GM12878 (cell line): ENCODE measurements at regions not wholly inside any gene's neighbourhood (a gene's known extent, or its start where the extent isn't known, plus 50 kb on each side); places are given as distances from the start of the nearest gene placed in this dataset.

Experiments
- ATAC-seq: fragments of 200-7000 bp; cut with Tn5 transposase; 3 replicates; pipeline ENCODE4 v1.9.1; 2020; ENCODE audit warnings: mild to moderate bottlenecking, moderate library complexity
- BruUV-seq: library from RNA; stranded (reverse); fragments of 400-500 nt; replicated peaks from 2 replicates; lab custom pipeline; 2021; lab: Mats Ljungman, UMichigan
- CTCF ChIA-PET: fragments of 300-600 bp; sonication (Branson Sonifier 250); formaldehyde crosslinking; extraction: SDS; loops from one replicate; lab custom pipeline; 2021; ENCODE audit warnings: inconsistent platforms; lab: Yijun Ruan, JAX
- POLR2A ChIA-PET: fragments of 350-600 bp; formaldehyde crosslinking; extraction: SDS; loops from one replicate; lab custom pipeline; 2021; ENCODE audit warnings: inconsistent platforms; lab: Charles Lee
- RAD21 ChIA-PET: fragments of 300-600 bp; sonication (Branson Sonifier 250); formaldehyde crosslinking; loops from one replicate; lab custom pipeline; 2023; ENCODE audit warnings: antibody characterized with exemption; ENCODE audit not compliant: unreplicated experiment; lab: Charles Lee
- SMC1A ChIA-PET: fragments of 300-600 bp; sonication (Branson Sonifier 250); formaldehyde crosslinking; loops from one replicate; lab custom pipeline; 2023; ENCODE audit not compliant: unreplicated experiment, uncharacterized antibody; lab: Charles Lee
- DNase-seq: peaks from one replicate; pipeline ENCODE4 v3.0.0-alpha.2; 2011; ENCODE audit warnings: low read depth, low spot score
- FAIRE-seq: peaks from 3 replicates; lab custom pipeline; 2011; peaks lifted over from hg19 to GRCh38; lab: Jason Lieb, UNC
- H2AFZ ChIP-seq: 2 replicates; pipeline ENCODE4 v1.6.0; 2011; ENCODE audit warnings: low read depth, low read length, control low read depth; ENCODE audit not compliant: control insufficient read depth
- H3K27ac ChIP-seq: 2 replicates; pipeline ENCODE4 v1.5.1; 2011; ENCODE audit warnings: control low read depth; ENCODE audit not compliant: control insufficient read depth, insufficient read depth
- H3K27me3 ChIP-seq, 2 experiments: replicated peaks in 1 of 2; 2 replicates each; pipeline versions ENCODE4 v1.6.0 to v1.6.1; 2011; ENCODE audit warnings: low read length in 1 of 2; ENCODE audit not compliant: control insufficient read depth in 2 of 2, insufficient read depth in 2 of 2
- H3K36me3 ChIP-seq, 2 experiments: 2 replicates each; pipeline ENCODE4 v1.5.1; 2011; ENCODE audit warnings: low read length in 1 of 2; ENCODE audit not compliant: control insufficient read depth in 2 of 2, insufficient read depth in 2 of 2
- H3K4me1 ChIP-seq: 2 replicates; pipeline ENCODE4 v1.6.1; 2011; ENCODE audit warnings: mild to moderate bottlenecking, low read length, moderate library complexity, mixed read lengths; ENCODE audit not compliant: control insufficient read depth, insufficient read depth
- H3K4me2 ChIP-seq: 2 replicates; pipeline ENCODE4 v1.6.0; 2011; ENCODE audit warnings: control low read depth; ENCODE audit not compliant: control insufficient read depth, insufficient read depth
- H3K4me3 ChIP-seq: fragments of 200-600 bp; sonication (generic); 2 replicates; pipeline ENCODE4 v1.5.1; 2016
- H3K79me2 ChIP-seq: 2 replicates; pipeline ENCODE4 v1.6.0; 2011; ENCODE audit warnings: low read length; ENCODE audit not compliant: control insufficient read depth, insufficient read depth
- H3K9ac ChIP-seq: 2 replicates; pipeline ENCODE4 v1.8.0; 2011; ENCODE audit warnings: low read length, control low read depth, mixed read lengths; ENCODE audit not compliant: control insufficient read depth, insufficient read depth
- H3K9me3 ChIP-seq: replicated peaks from 3 replicates; pipeline ENCODE4 v1.5.1; 2011; ENCODE audit warnings: mild to moderate bottlenecking, low read length; ENCODE audit not compliant: control insufficient read depth, insufficient read depth
- H4K20me1 ChIP-seq: 2 replicates; pipeline ENCODE4 v1.6.0; 2011; ENCODE audit not compliant: control insufficient read depth, insufficient read depth
- CHD2 ChIP-seq: IDR thresholded peaks from 2 replicates; pipeline ENCODE4 v1.6.1; 2011; ENCODE audit warnings: low read depth, low read length, improper control_type of control experiment, borderline replicate concordance
- ELK1 ChIP-seq: IDR thresholded peaks from 2 replicates; pipeline ENCODE4 v1.6.1; 2012; ENCODE audit warnings: low read depth, low read length, improper control_type of control experiment
- HDGF ChIP-seq: fragments of 450-650 bp; IDR thresholded peaks from 2 replicates; pipeline ENCODE4 v1.6.1; 2016; ENCODE audit warnings: antibody characterized with exemption
- IKZF2 ChIP-seq, 2 experiments: fragments of 450-650 bp; IDR thresholded peaks; 2 replicates each; pipeline ENCODE4 v1.6.1; 2017; ENCODE audit warnings: mild to moderate bottlenecking in 2 of 2, moderate library complexity in 2 of 2
- KLF5 ChIP-seq: fragments of 450-650 bp; IDR thresholded peaks from 2 replicates; pipeline ENCODE4 v1.6.1; 2014; ENCODE audit warnings: mild to moderate bottlenecking; ENCODE audit not compliant: partially characterized antibody
- MEF2B ChIP-seq: fragments of 450-650 bp; IDR thresholded peaks from 2 replicates; pipeline ENCODE4 v1.6.1; 2018; ENCODE audit warnings: mild to moderate bottlenecking, moderate library complexity; ENCODE audit not compliant: partially characterized antibody, poor library complexity, severe bottlenecking
- NFXL1 ChIP-seq: fragments of 450-650 bp; IDR thresholded peaks from 2 replicates; pipeline ENCODE4 v1.6.1; 2017; ENCODE audit warnings: antibody characterized with exemption, mild to moderate bottlenecking, borderline replicate concordance
- NFYA ChIP-seq: IDR thresholded peaks from 2 replicates; pipeline ENCODE4 v1.6.1; 2011; ENCODE audit warnings: low read depth, mild to moderate bottlenecking, low read length, improper control_type of control experiment, borderline replicate concordance
- POLR2AphosphoS5 ChIP-seq: IDR thresholded peaks from 2 replicates; pipeline ENCODE4 v1.6.1; 2011; ENCODE audit warnings: mild to moderate bottlenecking, low read length, inconsistent platforms
- POU2F2 ChIP-seq: IDR thresholded peaks from 3 replicates; pipeline ENCODE4 v1.6.1; 2011; ENCODE audit warnings: low read depth, mild to moderate bottlenecking, low read length, borderline replicate concordance
- REST ChIP-seq: IDR thresholded peaks from 2 replicates; pipeline ENCODE4 v1.6.1; 2012; ENCODE audit warnings: mild to moderate bottlenecking, low read depth, low read length
- SIN3A ChIP-seq: IDR thresholded peaks from 2 replicates; pipeline ENCODE4 v1.6.1; 2012; ENCODE audit warnings: low read depth, low read length, improper control_type of control experiment
- SRF ChIP-seq, 2 experiments: IDR thresholded peaks; 2 replicates each; pipeline ENCODE4 v1.6.1; 2011; ENCODE audit warnings: low read depth in 2 of 2, low read length in 2 of 2, mild to moderate bottlenecking in 1 of 2, moderate library complexity in 1 of 2
- TCF7 ChIP-seq: IDR thresholded peaks from 2 replicates; pipeline ENCODE4 v1.6.1; 2014; ENCODE audit warnings: antibody characterized with exemption, borderline replicate concordance
- YY1 ChIP-seq: IDR thresholded peaks from 2 replicates; pipeline ENCODE4 v1.6.1; 2011; ENCODE audit warnings: low read depth, mild to moderate bottlenecking, low read length
- in situ Hi-C: fragments of 300-500 bp; cut with MboI; formaldehyde crosslinking; loops from 9 replicates; pipeline ENCODE4 v1.14.3; 2018; ENCODE audit warnings: mixed read lengths
- intact Hi-C: fragments of 100-400 bp; cut with micrococcal nuclease; formaldehyde crosslinking; loops from one replicate; pipeline ENCODE4 v1.14.2; 2022; ENCODE audit not compliant: unreplicated experiment
- TF ChIP-seq, protein P1 (sequence below): fragments of 450-650 bp; IDR thresholded peaks from 2 replicates; pipeline ENCODE4 v1.6.1; 2016; ENCODE audit warnings: mild to moderate bottlenecking
- TF ChIP-seq, protein P2 (sequence below): fragments of 450-650 bp; IDR thresholded peaks from 2 replicates; pipeline ENCODE4 v1.6.1; 2014; ENCODE audit warnings: mild to moderate bottlenecking

DNA sequence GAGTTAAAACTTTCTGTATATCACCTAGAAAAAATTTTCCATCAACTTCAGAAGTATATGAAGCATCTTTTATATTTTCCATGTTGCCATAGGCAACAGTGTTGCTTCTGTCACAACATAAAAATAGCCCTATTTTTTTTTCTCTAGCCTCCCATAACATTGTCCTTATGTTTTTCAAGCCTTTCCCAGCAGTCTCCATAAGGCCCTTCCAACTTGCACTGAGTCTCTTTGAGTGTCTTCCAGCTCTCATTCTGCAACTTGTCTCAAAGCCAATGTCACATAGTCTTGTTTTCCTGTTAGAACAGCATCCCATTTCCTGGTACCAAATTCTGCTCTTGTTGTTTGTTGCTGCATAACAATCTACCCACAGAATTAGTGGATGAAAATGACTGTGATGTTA is 1055.5 kb upstream of the GHITM start:
- no peaks in the 10 kb centered on the region for H3K36me3 ChIP-seq
- in situ Hi-C loops, result no loop called here
- H3K27ac ChIP-seq, result no peak overlapping the region
- no peak overlapping the region for H2AFZ ChIP-seq
- POLR2A ChIA-PET, result no interaction called here
- no peak for FAIRE-seq
- no peak for ATAC-seq
- no peaks in the 10 kb centered on the region for H4K20me1 ChIP-seq
- intact Hi-C loops, result no loop called here
- SMC1A ChIA-PET, result no interaction called here
- no peak overlapping the region for H3K4me2 ChIP-seq
- H3K79me2 ChIP-seq, result no peaks in the 10 kb centered on the region
- no peak for DNase-seq
- H3K9me3 ChIP-seq, result no peaks in the 10 kb centered on the region
- CTCF ChIA-PET, result no interaction called here
- no peaks in the 10 kb centered on the region for H3K4me1 ChIP-seq
- BruUV-seq, result no TSS peak
- RAD21 ChIA-PET, result no interaction called here
- no peak overlapping the region for H3K9ac ChIP-seq
- no peak overlapping the region for H3K4me3 ChIP-seq
- no peaks in the 10 kb centered on the region for H3K27me3 ChIP-seq
- TF ChIP-seq MEF2B (no peak), HDGF (no peak), POLR2AphosphoS5 (no peak), SIN3A (no peak), SRF (IDR thresholded peaks at IDR 0.05; ENCODE audit: low read depth in 2 of 2, low read length in 2 of 2) (no peak), NFXL1 (no peak), KLF5 (no peak), NFYA (no peak), YY1 (no peak), REST (no peak), CHD2 (no peak), ELK1 (no peak), IKZF2 (IDR thresholded peaks at IDR 0.05) (no peak), TCF7 (no peak), POU2F2 (no peak)
- TF ChIP-seq, protein P1, sequence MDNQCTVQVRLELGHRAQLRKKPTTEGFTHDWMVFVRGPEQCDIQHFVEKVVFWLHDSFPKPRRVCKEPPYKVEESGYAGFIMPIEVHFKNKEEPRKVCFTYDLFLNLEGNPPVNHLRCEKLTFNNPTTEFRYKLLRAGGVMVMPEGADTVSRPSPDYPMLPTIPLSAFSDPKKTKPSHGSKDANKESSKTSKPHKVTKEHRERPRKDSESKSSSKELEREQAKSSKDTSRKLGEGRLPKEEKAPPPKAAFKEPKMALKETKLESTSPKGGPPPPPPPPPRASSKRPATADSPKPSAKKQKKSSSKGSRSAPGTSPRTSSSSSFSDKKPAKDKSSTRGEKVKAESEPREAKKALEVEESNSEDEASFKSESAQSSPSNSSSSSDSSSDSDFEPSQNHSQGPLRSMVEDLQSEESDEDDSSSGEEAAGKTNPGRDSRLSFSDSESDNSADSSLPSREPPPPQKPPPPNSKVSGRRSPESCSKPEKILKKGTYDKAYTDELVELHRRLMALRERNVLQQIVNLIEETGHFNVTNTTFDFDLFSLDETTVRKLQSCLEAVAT, result no peak
- TF ChIP-seq, protein P2, sequence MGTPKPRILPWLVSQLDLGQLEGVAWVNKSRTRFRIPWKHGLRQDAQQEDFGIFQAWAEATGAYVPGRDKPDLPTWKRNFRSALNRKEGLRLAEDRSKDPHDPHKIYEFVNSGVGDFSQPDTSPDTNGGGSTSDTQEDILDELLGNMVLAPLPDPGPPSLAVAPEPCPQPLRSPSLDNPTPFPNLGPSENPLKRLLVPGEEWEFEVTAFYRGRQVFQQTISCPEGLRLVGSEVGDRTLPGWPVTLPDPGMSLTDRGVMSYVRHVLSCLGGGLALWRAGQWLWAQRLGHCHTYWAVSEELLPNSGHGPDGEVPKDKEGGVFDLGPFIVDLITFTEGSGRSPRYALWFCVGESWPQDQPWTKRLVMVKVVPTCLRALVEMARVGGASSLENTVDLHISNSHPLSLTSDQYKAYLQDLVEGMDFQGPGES, result no peak
